ENCODE measurements at regions not wholly inside any gene's neighbourhood (a gene's known extent, or its start where the extent isn't known, plus 50 kb on each side); places are given as distances from the start of the nearest gene placed in this dataset.
A peak's percentile ranks its signal among the peaks of the same experiment; 100 is the strongest.

GRCh38 chr7:94223375-94224084 lies 171.2 kb upstream of the COL1A2 start:
- TF ChIP-seq EP300 (conservative IDR thresholded peaks at IDR 0.05; ENCODE audit: poor library complexity, severe bottlenecking) (peak; percentile 92), POLR2AphosphoS5 (IDR thresholded peaks at IDR 0.05) (peak; percentile 79), EZH2 (IDR thresholded peaks at IDR 0.05; ENCODE audit: borderline replicate concordance, insufficient read depth, low read length, poor library complexity, severe bottlenecking) (no peak), MXI1 (conservative IDR thresholded peaks at IDR 0.05; ENCODE audit: poor library complexity, severe bottlenecking) (no peak), CTCF (IDR thresholded peaks at IDR 0.05; ENCODE audit: poor library complexity, severe bottlenecking) (peak; percentile 71), SMC3 (conservative IDR thresholded peaks at IDR 0.05; ENCODE audit: poor library complexity) (peak; percentile 70)
